Osteoblast (primary cell): ENCODE measurements at regions not wholly inside any gene's neighbourhood (a gene's known extent, or its start where the extent isn't known, plus 50 kb on each side); places are given as distances from the start of the nearest gene placed in this dataset.
A peak's percentile ranks its signal among the peaks of the same experiment; 100 is the strongest.

Experiments
- DNase-seq: peaks from one replicate; pipeline ENCODE4 v3.0.0; 2011; ENCODE audit warnings: low spot score, mixed read lengths; ENCODE audit not compliant: insufficient read length; ENCODE audit errors: missing footprints
- H2AFZ ChIP-seq: 2 replicates; pipeline ENCODE4 v1.6.0; 2011; ENCODE audit warnings: mild to moderate bottlenecking, low read length
- H3K27ac ChIP-seq: 2 replicates; pipeline ENCODE4 v1.5.1; 2011; ENCODE audit warnings: mild to moderate bottlenecking, low read depth, low read length, moderate library complexity
- H3K27me3 ChIP-seq: 2 replicates; pipeline ENCODE4 v1.6.0; 2012; ENCODE audit warnings: mild to moderate bottlenecking, control low read depth, inconsistent platforms, low read length, moderate library complexity; ENCODE audit not compliant: insufficient read depth
- H3K36me3 ChIP-seq: 2 replicates; pipeline ENCODE4 v1.5.1; 2011; ENCODE audit warnings: mild to moderate bottlenecking, low read length, control low read depth, moderate library complexity; ENCODE audit not compliant: insufficient read depth
- H3K4me1 ChIP-seq: 2 replicates; pipeline ENCODE4 v1.5.1; 2011; ENCODE audit warnings: mild to moderate bottlenecking, low read length, control low read depth, moderate library complexity; ENCODE audit not compliant: insufficient read depth
- H3K4me2 ChIP-seq: 2 replicates; pipeline ENCODE4 v1.6.0; 2011; ENCODE audit warnings: mild to moderate bottlenecking, low read length; ENCODE audit not compliant: insufficient read depth
- H3K4me3 ChIP-seq: fragments of 200-600 bp; sonication (generic); 3 replicates; pipeline ENCODE4 v1.5.1; 2012; ENCODE audit warnings: mild to moderate bottlenecking, low read length, inconsistent platforms; ENCODE audit not compliant: insufficient read depth
- H3K79me2 ChIP-seq: 2 replicates; pipeline ENCODE4 v1.6.0; 2012; ENCODE audit warnings: mild to moderate bottlenecking, low read length, control low read depth, inconsistent platforms; ENCODE audit not compliant: insufficient read depth
- H3K9me3 ChIP-seq: 2 replicates; pipeline ENCODE4 v1.5.1; 2011; ENCODE audit warnings: low read depth, low read length, control low read depth
- H4K20me1 ChIP-seq: 2 replicates; pipeline ENCODE4 v1.6.0; 2012; ENCODE audit warnings: mild to moderate bottlenecking, low read length, control low read depth; ENCODE audit not compliant: insufficient read depth
- CTCF ChIP-seq: IDR thresholded peaks from 2 replicates; pipeline ENCODE4 v1.5.1; 2011; ENCODE audit warnings: mild to moderate bottlenecking, low read depth, low read length, moderate library complexity; ENCODE audit errors: extremely low read depth

DNA sequence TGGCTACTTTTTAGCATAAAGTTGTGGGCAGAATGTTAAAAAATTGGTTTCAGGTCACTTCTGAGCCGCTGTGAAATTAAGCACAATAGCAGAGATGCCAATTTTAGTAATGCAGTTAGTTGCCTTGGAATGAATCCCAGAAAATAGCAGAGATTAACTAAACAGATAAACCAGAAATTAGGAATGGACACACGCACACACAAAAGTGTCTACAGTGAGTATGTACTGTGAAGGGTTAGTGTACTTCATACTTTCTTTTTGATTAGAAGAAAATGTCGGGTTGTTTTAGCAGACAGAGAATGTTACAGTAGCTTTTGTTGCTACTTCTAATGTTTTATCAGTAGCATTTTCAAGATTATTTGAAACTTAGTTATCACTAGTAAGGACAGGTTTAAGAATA, 106.7 kb downstream of the LEPR start:
- Histone ChIP-seq H3K79me2 (peaks cover 4% of the 10 kb centered on the region), H3K27ac (peak overlapping the region; percentile 78), H3K4me1 (peaks cover 17% of the 10 kb centered on the region), H3K27me3 (no peaks in the 10 kb centered on the region), H2AFZ (peak overlapping the region; percentile 55), H3K36me3 (no peaks in the 10 kb centered on the region), H3K9me3 (no peaks in the 10 kb centered on the region), H3K4me3 (peak overlapping the region; percentile 81), H3K4me2 (peak overlapping the region; percentile 80), H4K20me1 (no peaks in the 10 kb centered on the region)
- TF ChIP-seq CTCF: no peak
- DNase-seq: peak; percentile 75

GRCh38 chr1:65527707-65528503, 107.4 kb downstream of the LEPR start:
- H3K4me2 ChIP-seq: peak overlapping the region; percentile 80

GRCh38 chr1:65531972-65532570, 111.6 kb downstream of the LEPR start:
- peaks cover 4% of the 10 kb centered on the region for H3K79me2 ChIP-seq
- H3K27me3 ChIP-seq: no peaks in the 10 kb centered on the region
- no peaks in the 10 kb centered on the region for H3K36me3 ChIP-seq
- no peak for DNase-seq
- no peaks in the 10 kb centered on the region for H4K20me1 ChIP-seq
- H2AFZ ChIP-seq: no peak overlapping the region
- H3K4me3 ChIP-seq: no peak overlapping the region
- H3K4me1 ChIP-seq: peaks cover 9% of the 10 kb centered on the region
- no peak overlapping the region for H3K4me2 ChIP-seq
- TF ChIP-seq CTCF: no peak
- no peak overlapping the region for H3K27ac ChIP-seq
- H3K9me3 ChIP-seq: no peaks in the 10 kb centered on the region

More at GRCh38 chr1:65527707-65528503, 107.4 kb downstream of the LEPR start:
- Histone ChIP-seq H3K36me3 (no peaks in the 10 kb centered on the region), H3K27me3 (no peaks in the 10 kb centered on the region), H4K20me1 (no peaks in the 10 kb centered on the region), H3K4me1 (peaks cover 17% of the 10 kb centered on the region), H3K9me3 (no peaks in the 10 kb centered on the region), H3K4me3 (peak overlapping the region; percentile 81), H2AFZ (peak overlapping the region; percentile 55), H3K79me2 (peaks cover 4% of the 10 kb centered on the region), H3K27ac (peak overlapping the region; percentile 78)
- DNase-seq: peak; percentile 79
- TF ChIP-seq CTCF: peak; percentile 33

GRCh38 chr1:65535981-65536380, 115.5 kb downstream of the LEPR start:
- no peaks in the 10 kb centered on the region for H3K36me3 ChIP-seq
- H3K9me3 ChIP-seq: no peaks in the 10 kb centered on the region
- no peak for TF ChIP-seq CTCF
- no peak overlapping the region for H2AFZ ChIP-seq
- no peak for DNase-seq
- no peak overlapping the region for H3K4me3 ChIP-seq
- peaks cover 5% of the 10 kb centered on the region for H3K79me2 ChIP-seq
- no peaks in the 10 kb centered on the region for H3K27me3 ChIP-seq
- H3K27ac ChIP-seq: no peak overlapping the region
- no peaks in the 10 kb centered on the region for H3K4me1 ChIP-seq
- H4K20me1 ChIP-seq: no peaks in the 10 kb centered on the region
- no peak overlapping the region for H3K4me2 ChIP-seq
